Loucy (cell line): ENCODE measurements at regions not wholly inside any gene's neighbourhood (a gene's known extent, or its start where the extent isn't known, plus 50 kb on each side); places are given as distances from the start of the nearest gene placed in this dataset.
"Not testable (repeated sequence)": the region's sequence is repeated elsewhere in the genome, so short reads cannot be mapped to it uniquely, and the experiment has no call there.

ENCODE experiments used
- EZH2phosphoT487 ChIP-seq: fragments of 200-600 bp; IDR thresholded peaks from 2 replicates; pipeline ENCODE4 v1.6.1; 2018; ENCODE audit warnings: antibody characterized with exemption, mild to moderate bottlenecking, moderate library complexity, borderline replicate concordance
- TF ChIP-seq, protein P1 (sequence below): fragments of 200-600 bp; sonication (generic); conservative IDR thresholded peaks from 2 replicates; pipeline ENCODE4 v1.5.1; 2014; ENCODE audit warnings: mild to moderate bottlenecking, antibody characterized with exemption, low read length

DNA sequence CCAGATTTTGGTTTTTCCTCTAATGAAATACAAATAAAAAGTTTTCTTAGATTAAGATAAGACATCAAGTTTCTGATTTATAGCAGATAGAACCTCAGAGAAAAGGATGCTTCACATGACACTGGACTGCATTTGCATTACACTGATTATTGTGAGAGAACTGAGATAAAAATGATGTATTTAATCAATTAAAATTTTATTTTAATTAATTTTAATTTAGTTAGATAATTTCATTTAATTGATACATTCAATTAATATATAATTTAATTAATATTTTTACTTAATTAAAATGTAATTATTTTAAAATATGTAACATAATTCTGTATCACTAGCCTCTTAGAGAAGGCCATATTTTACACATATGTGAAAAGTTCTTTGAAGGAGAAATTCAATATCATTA lies 759.4 kb downstream of the TTLL7 start:
- TF ChIP-seq, protein P1, sequence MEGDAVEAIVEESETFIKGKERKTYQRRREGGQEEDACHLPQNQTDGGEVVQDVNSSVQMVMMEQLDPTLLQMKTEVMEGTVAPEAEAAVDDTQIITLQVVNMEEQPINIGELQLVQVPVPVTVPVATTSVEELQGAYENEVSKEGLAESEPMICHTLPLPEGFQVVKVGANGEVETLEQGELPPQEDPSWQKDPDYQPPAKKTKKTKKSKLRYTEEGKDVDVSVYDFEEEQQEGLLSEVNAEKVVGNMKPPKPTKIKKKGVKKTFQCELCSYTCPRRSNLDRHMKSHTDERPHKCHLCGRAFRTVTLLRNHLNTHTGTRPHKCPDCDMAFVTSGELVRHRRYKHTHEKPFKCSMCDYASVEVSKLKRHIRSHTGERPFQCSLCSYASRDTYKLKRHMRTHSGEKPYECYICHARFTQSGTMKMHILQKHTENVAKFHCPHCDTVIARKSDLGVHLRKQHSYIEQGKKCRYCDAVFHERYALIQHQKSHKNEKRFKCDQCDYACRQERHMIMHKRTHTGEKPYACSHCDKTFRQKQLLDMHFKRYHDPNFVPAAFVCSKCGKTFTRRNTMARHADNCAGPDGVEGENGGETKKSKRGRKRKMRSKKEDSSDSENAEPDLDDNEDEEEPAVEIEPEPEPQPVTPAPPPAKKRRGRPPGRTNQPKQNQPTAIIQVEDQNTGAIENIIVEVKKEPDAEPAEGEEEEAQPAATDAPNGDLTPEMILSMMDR: not testable (repeated sequence)
- TF ChIP-seq EZH2phosphoT487: not testable (repeated sequence)
